ENCODE measurements at regions not wholly inside any gene's neighbourhood (a gene's known extent, or its start where the extent isn't known, plus 50 kb on each side); places are given as distances from the start of the nearest gene placed in this dataset.

DNA sequence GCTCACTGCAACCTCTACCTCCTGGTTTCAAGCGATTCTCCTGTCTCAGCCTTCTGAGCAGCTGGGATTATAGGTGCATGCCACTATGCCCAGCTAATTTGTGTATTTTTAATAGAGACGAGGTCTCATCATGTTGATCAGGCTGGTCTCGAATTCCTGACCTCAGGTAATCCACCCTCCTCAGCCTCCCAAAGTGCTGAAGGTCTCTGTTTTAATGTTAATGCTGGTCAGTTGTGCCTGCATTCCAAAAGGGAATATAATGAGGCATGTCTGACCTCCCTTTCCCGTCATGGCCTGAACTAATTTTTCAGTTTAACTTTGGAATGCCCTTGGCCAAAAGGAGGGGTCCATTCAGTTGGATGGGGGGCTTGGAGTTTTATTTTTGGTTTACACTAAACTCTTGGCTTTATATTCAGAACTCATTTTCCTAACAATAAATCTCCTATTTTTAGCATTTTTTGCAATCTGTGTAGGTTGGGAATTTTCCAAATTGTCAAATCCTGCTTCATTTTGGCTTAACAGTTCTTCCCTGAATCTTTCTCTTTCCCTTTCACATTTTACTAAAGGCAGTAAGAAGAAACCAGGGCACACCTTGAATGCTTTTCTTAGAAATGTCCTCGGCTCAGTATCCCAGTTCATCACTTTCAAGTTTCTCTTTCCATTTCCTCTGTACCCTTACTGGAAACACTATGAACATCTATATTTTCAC lies 1175.5 kb downstream of the MAT2B start:
- Histone ChIP-seq H4K20me1 (replicated peaks; ENCODE audit: control insufficient read depth, extremely low read depth, insufficient read depth, low read length) (no peaks in the 10 kb centered on the region), H3K79me2 (ENCODE audit: control insufficient read depth, insufficient read depth, low read length) (no peaks in the 10 kb centered on the region), H3K9ac (replicated peaks; ENCODE audit: extremely low read depth, insufficient read depth, low read length) (no peak overlapping the region), H3K4me3 (replicated peaks in 1 of 3; ENCODE audit: insufficient read depth in 1 of 3, low read depth in 1 of 3, low read length in 3 of 3) (no peak overlapping the region), H3K27me3 (ENCODE audit: control insufficient read depth in 2 of 2, insufficient read depth in 2 of 2, low read length in 2 of 2) (no peaks in the 10 kb centered on the region), H3K27ac (ENCODE audit: insufficient read depth, low read depth, low read length) (no peak overlapping the region), H2AFZ (ENCODE audit: low read depth, low read length) (no peak overlapping the region), H3K9me1 (replicated peaks; ENCODE audit: control insufficient read depth, extremely low read depth, insufficient read depth, low read length) (no peaks in the 10 kb centered on the region), H3K36me3 (ENCODE audit: control insufficient read depth in 2 of 2, extremely low read depth in 1 of 2, insufficient read depth in 2 of 2, low read length in 2 of 2) (no peaks in the 10 kb centered on the region), H3K4me2 (ENCODE audit: insufficient read depth, low read length) (no peak overlapping the region), H3K9me3 (replicated peaks; ENCODE audit: control insufficient read depth, insufficient read depth, low read length) (no peaks in the 10 kb centered on the region), H3K4me1 (ENCODE audit: control insufficient read depth, extremely low read depth, insufficient read depth, low read length) (no peaks in the 10 kb centered on the region)
- intact Hi-C loops (cut with micrococcal nuclease) (no loop called here), dilution Hi-C loops (cut with MboI; ENCODE audit: extremely low pct_ligation_motif_present, low sequenced_read_pairs) (no loop called here)
- DNase-seq (ENCODE audit: low read depth, low spot score): no peak
- ChIA-PET POLR2A (no interaction called here), CTCF (no interaction called here)
- TF ChIP-seq POLR2AphosphoS5 (IDR thresholded peaks at IDR 0.05; ENCODE audit: insufficient read depth, low read depth, low read length) (no peak), POLR2A (IDR thresholded peaks at IDR 0.05; ENCODE audit: low read depth, low read length) (no peak)
- TF ChIP-seq, protein P1, sequence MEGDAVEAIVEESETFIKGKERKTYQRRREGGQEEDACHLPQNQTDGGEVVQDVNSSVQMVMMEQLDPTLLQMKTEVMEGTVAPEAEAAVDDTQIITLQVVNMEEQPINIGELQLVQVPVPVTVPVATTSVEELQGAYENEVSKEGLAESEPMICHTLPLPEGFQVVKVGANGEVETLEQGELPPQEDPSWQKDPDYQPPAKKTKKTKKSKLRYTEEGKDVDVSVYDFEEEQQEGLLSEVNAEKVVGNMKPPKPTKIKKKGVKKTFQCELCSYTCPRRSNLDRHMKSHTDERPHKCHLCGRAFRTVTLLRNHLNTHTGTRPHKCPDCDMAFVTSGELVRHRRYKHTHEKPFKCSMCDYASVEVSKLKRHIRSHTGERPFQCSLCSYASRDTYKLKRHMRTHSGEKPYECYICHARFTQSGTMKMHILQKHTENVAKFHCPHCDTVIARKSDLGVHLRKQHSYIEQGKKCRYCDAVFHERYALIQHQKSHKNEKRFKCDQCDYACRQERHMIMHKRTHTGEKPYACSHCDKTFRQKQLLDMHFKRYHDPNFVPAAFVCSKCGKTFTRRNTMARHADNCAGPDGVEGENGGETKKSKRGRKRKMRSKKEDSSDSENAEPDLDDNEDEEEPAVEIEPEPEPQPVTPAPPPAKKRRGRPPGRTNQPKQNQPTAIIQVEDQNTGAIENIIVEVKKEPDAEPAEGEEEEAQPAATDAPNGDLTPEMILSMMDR (IDR thresholded peaks at IDR 0.05; ENCODE audit: extremely low read depth in 1 of 2, insufficient read depth in 1 of 2, low read depth in 1 of 2, low read length in 2 of 2): no peak
- BruUV-seq (replicated peaks): no TSS peak
- no peak for FAIRE-seq

DNA sequence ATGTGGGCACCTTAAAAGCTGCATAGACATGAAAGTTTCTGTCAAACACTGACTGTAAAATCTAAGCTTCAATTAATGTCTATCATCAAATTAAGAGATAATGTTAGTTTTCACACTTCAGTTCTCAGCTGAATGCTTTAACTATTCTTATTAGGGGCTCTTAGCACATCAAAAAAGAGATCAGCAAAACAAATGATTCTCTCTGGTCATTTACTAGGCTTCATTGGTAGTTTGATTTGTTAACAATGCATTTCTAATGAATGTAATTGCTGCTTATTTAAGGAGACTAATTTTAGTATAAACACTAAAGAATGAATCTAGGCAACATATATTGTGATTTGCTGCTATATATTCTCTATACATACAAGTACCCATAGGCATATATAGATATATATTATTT lies 1182.0 kb downstream of the MAT2B start:
- H3K4me1 ChIP-seq (ENCODE audit: control insufficient read depth, extremely low read depth, insufficient read depth, low read length): no peaks in the 10 kb centered on the region
- no peaks in the 10 kb centered on the region for H3K36me3 ChIP-seq (ENCODE audit: control insufficient read depth in 2 of 2, extremely low read depth in 1 of 2, insufficient read depth in 2 of 2, low read length in 2 of 2)
- no peaks in the 10 kb centered on the region for H3K9me3 ChIP-seq (replicated peaks; ENCODE audit: control insufficient read depth, insufficient read depth, low read length)
- TF ChIP-seq POLR2A (IDR thresholded peaks at IDR 0.05; ENCODE audit: low read depth, low read length): no peak
- TF ChIP-seq, protein P2, sequence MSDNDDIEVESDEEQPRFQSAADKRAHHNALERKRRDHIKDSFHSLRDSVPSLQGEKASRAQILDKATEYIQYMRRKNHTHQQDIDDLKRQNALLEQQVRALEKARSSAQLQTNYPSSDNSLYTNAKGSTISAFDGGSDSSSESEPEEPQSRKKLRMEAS (IDR thresholded peaks at IDR 0.05; ENCODE audit: insufficient read depth, insufficient read length): no peak
- TF ChIP-seq, protein P1 (IDR thresholded peaks at IDR 0.05; ENCODE audit: extremely low read depth in 1 of 2, insufficient read depth in 1 of 2, low read depth in 1 of 2, low read length in 2 of 2): no peak
- no peak for TF ChIP-seq EZH2 (IDR thresholded peaks at IDR 0.05; ENCODE audit: borderline replicate concordance, low read depth, low read length, severe bottlenecking)
- TF ChIP-seq GATA2 (IDR thresholded peaks at IDR 0.05; ENCODE audit: insufficient read depth, insufficient read length, low read depth, low read length): no peak
- TF ChIP-seq JUN (IDR thresholded peaks at IDR 0.05; ENCODE audit: borderline replicate concordance, insufficient read depth, insufficient read length, low read depth): no peak
- no peak for TF ChIP-seq MYC (IDR thresholded peaks at IDR 0.05; ENCODE audit: low read depth, low read length)
- no peak for TF ChIP-seq POLR2AphosphoS5 (IDR thresholded peaks at IDR 0.05; ENCODE audit: insufficient read depth, low read depth, low read length)
- TF ChIP-seq FOS (IDR thresholded peaks at IDR 0.05; ENCODE audit: borderline replicate concordance, insufficient read depth, low read length): no peak
- H3K79me2 ChIP-seq (ENCODE audit: control insufficient read depth, insufficient read depth, low read length): no peaks in the 10 kb centered on the region
- H3K4me2 ChIP-seq (ENCODE audit: insufficient read depth, low read length): no peak overlapping the region
- FAIRE-seq (no peak), DNase-seq (ENCODE audit: low read depth, low spot score) (no peak)
- POLR2A ChIA-PET: no interaction called here
- no peak overlapping the region for H3K27ac ChIP-seq (ENCODE audit: insufficient read depth, low read depth, low read length)
- H3K9ac ChIP-seq (replicated peaks; ENCODE audit: extremely low read depth, insufficient read depth, low read length): no peak overlapping the region
- H3K9me1 ChIP-seq (replicated peaks; ENCODE audit: control insufficient read depth, extremely low read depth, insufficient read depth, low read length): no peaks in the 10 kb centered on the region
- no peak overlapping the region for H2AFZ ChIP-seq (ENCODE audit: low read depth, low read length)
- dilution Hi-C loops (cut with MboI; ENCODE audit: extremely low pct_ligation_motif_present, low sequenced_read_pairs) (no loop called here), intact Hi-C loops (cut with micrococcal nuclease) (no loop called here)
- CTCF ChIA-PET: no interaction called here
- no TSS peak for BruUV-seq (replicated peaks)
- H4K20me1 ChIP-seq (replicated peaks; ENCODE audit: control insufficient read depth, extremely low read depth, insufficient read depth, low read length): no peaks in the 10 kb centered on the region
- H3K27me3 ChIP-seq (ENCODE audit: control insufficient read depth in 2 of 2, insufficient read depth in 2 of 2, low read length in 2 of 2): no peaks in the 10 kb centered on the region
- H3K4me3 ChIP-seq (replicated peaks in 1 of 3; ENCODE audit: insufficient read depth in 1 of 3, low read depth in 1 of 3, low read length in 3 of 3): no peak overlapping the region

All from endothelial cell of umbilical vein (primary cell).